CD4-positive, alpha-beta T cell (primary cell): ENCODE measurements at regions not wholly inside any gene's neighbourhood (a gene's known extent, or its start where the extent isn't known, plus 50 kb on each side); places are given as distances from the start of the nearest gene placed in this dataset.

Source experiments
- ATAC-seq: fragments of 200-7000 bp; cut with Tn5 transposase; one replicate; pipeline ENCODE4 v1.10.0; 2022; ENCODE audit warnings: mild to moderate bottlenecking; ENCODE audit not compliant: poor library complexity
- CTCF ChIA-PET: fragments of 350-600 bp; sonication (Branson Sonifier 250); formaldehyde crosslinking; loops from one replicate; lab custom pipeline; 2021; ENCODE audit warnings: antibody characterized with exemption, inconsistent platforms; lab: Charles Lee
- POLR2A ChIA-PET: fragments of 350-600 bp; sonication (Branson Sonifier 250); formaldehyde crosslinking; loops from one replicate; lab custom pipeline; 2021; ENCODE audit warnings: antibody characterized with exemption, inconsistent platforms; lab: Charles Lee
- DNase-seq, 14 experiments: peaks; one replicate each; pipeline ENCODE4 v3.0.0-alpha.2; 2013 to 2020; ENCODE audit warnings: mixed read lengths in 2 of 14
- H3K27ac ChIP-seq, 2 donors: one replicate each; pipeline versions ENCODE4 v1.5.1 to v1.7.0; 2013; ENCODE audit warnings: low read length in 2 of 2, low read depth in 1 of 2, mild to moderate bottlenecking in 1 of 2
- H3K27me3 ChIP-seq, 2 experiments: 1 replicate in 1 of 2; 2 replicates in 1 of 2; pipeline versions ENCODE4 v1.6.1 to v1.7.0; 2013; ENCODE audit warnings: low read length in 2 of 2, control low read depth in 1 of 2, mild to moderate bottlenecking in 1 of 2, moderate library complexity in 1 of 2; ENCODE audit not compliant: insufficient read depth in 2 of 2, control insufficient read depth in 1 of 2
- H3K36me3 ChIP-seq: one replicate; pipeline ENCODE4 v1.6.1; 2013; ENCODE audit warnings: low read length, control low read depth; ENCODE audit not compliant: insufficient read depth
- H3K4me1 ChIP-seq: one replicate; pipeline ENCODE4 v1.6.1; 2013; ENCODE audit warnings: low read length, control low read depth; ENCODE audit not compliant: insufficient read depth
- H3K4me3 ChIP-seq: one replicate; pipeline ENCODE4 v1.5.1; 2013; ENCODE audit warnings: mild to moderate bottlenecking, low read length, moderate library complexity
- H3K9me3 ChIP-seq, 2 experiments: 1 replicate in 1 of 2; 2 replicates in 1 of 2; pipeline versions ENCODE4 v1.6.1 to v1.7.0; 2013; ENCODE audit warnings: low read length in 2 of 2, mild to moderate bottlenecking in 2 of 2, control low read depth in 1 of 2, moderate library complexity in 1 of 2; ENCODE audit not compliant: control insufficient read depth in 1 of 2, insufficient read depth in 1 of 2
- H3K27ac Mint-ChIP-seq: one replicate; pipeline ENCODE4 v1.8.0; 2020; ENCODE audit warnings: mixed read lengths
- H3K27me3 Mint-ChIP-seq: one replicate; pipeline ENCODE4 v1.8.0; 2021; ENCODE audit warnings: mixed read lengths
- H3K36me3 Mint-ChIP-seq: one replicate; pipeline ENCODE4 v1.8.0; 2021; ENCODE audit warnings: low read depth, mixed read lengths
- H3K4me1 Mint-ChIP-seq: one replicate; pipeline ENCODE4 v1.8.0; 2021; ENCODE audit warnings: low read depth, mixed read lengths
- H3K4me3 Mint-ChIP-seq: one replicate; pipeline ENCODE4 v1.8.0; 2020; ENCODE audit warnings: mild to moderate bottlenecking, mixed read lengths
- H3K9me3 Mint-ChIP-seq: one replicate; pipeline ENCODE4 v1.8.0; 2020; ENCODE audit warnings: mixed read lengths
- intact Hi-C, 2 experiments: fragments of 100-400 bp; cut with DNase I in 1 of 2; cut with micrococcal nuclease in 1 of 2; formaldehyde crosslinking; loops; one replicate each; pipeline versions ENCODE4 v1.15.1 to v1.9.0; 2023 to 2025; cut with DNase I, micrococcal nuclease
- TF ChIP-seq, protein P1 (sequence below): fragments of 200-600 bp; IDR thresholded peaks from one replicate; pipeline ENCODE4 v1.8.0; 2022; ENCODE audit warnings: antibody characterized with exemption, mild to moderate bottlenecking

DNA sequence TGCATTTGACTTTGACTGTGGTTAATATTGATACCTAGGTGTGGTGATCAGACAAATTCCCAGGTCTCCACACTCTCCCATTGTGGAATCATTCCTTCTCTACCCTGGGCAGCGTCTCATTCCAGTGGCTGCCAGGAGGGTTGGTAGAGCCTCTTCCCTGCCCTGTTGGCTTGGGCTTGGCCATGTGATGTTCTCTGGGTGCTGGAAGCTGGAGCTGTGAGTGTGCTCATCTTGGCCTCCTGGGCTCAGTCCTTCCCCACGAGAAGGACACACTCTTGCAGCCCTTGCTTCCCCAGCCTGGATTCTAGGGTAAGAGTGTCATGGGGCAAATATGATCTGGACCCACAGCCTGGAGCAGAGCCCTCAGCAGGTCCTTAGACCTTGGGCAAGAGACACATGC, 167.2 kb upstream of the IRX4 start:
- H3K36me3 ChIP-seq: no peaks in the 10 kb centered on the region
- H3K36me3 Mint-ChIP-seq: no peaks in the 10 kb centered on the region
- H3K9me3 ChIP-seq: peaks cover 0 to 4% of the 10 kb centered on the region in 2 experiments
- no peak overlapping the region for H3K4me3 ChIP-seq
- no peak overlapping the region for H3K4me3 Mint-ChIP-seq
- DNase-seq: no peak
- H3K27ac ChIP-seq: no peak overlapping the region
- ChIA-PET POLR2A (no interaction called here), CTCF (no interaction called here)
- intact Hi-C loops: no loop called here
- no peaks in the 10 kb centered on the region for H3K4me1 Mint-ChIP-seq
- TF ChIP-seq, protein P1, sequence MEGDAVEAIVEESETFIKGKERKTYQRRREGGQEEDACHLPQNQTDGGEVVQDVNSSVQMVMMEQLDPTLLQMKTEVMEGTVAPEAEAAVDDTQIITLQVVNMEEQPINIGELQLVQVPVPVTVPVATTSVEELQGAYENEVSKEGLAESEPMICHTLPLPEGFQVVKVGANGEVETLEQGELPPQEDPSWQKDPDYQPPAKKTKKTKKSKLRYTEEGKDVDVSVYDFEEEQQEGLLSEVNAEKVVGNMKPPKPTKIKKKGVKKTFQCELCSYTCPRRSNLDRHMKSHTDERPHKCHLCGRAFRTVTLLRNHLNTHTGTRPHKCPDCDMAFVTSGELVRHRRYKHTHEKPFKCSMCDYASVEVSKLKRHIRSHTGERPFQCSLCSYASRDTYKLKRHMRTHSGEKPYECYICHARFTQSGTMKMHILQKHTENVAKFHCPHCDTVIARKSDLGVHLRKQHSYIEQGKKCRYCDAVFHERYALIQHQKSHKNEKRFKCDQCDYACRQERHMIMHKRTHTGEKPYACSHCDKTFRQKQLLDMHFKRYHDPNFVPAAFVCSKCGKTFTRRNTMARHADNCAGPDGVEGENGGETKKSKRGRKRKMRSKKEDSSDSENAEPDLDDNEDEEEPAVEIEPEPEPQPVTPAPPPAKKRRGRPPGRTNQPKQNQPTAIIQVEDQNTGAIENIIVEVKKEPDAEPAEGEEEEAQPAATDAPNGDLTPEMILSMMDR: no peak
- no peaks in the 10 kb centered on the region for H3K4me1 ChIP-seq
- H3K27me3 ChIP-seq: no peaks in the 10 kb centered on the region
- H3K27ac Mint-ChIP-seq: no peak overlapping the region
- peaks cover 2% of the 10 kb centered on the region for H3K9me3 Mint-ChIP-seq
- H3K27me3 Mint-ChIP-seq: peaks cover 46% of the 10 kb centered on the region
- no peak for ATAC-seq

DNA sequence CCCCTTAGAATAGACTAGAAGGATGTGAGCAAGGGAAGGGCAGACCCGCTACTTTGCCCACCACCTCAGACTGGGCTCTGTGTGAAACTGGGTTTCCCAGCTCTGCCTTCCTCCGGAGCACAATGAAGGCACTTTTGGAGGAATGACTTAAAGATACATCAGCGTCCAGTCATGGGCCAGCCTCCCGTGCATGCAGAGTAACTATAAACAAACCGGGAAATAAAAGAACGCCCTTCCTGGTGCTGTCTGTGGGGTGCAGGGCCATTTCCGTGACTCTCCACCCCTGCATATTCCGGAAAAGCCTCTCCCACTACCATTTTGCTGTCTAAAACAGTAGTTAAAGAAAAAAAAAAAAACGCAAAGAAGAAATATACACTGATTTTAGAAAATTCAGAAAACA, 165.9 kb upstream of the IRX4 start:
- DNase-seq (no peak), ATAC-seq (no peak)
- Histone ChIP-seq H3K4me3 (no peak overlapping the region), H3K36me3 (no peaks in the 10 kb centered on the region), H3K27ac (no peak overlapping the region), H3K27me3 (no peaks in the 10 kb centered on the region), H3K4me1 (no peaks in the 10 kb centered on the region), H3K9me3 (peaks cover 0 to 4% of the 10 kb centered on the region in 2 experiments)
- no peak overlapping the region for H3K27ac Mint-ChIP-seq
- TF ChIP-seq, protein P1: no peak
- no peaks in the 10 kb centered on the region for H3K36me3 Mint-ChIP-seq
- POLR2A ChIA-PET: no interaction called here
- H3K4me3 Mint-ChIP-seq: no peak overlapping the region
- peaks cover 2% of the 10 kb centered on the region for H3K9me3 Mint-ChIP-seq
- intact Hi-C loops: no loop called here
- no peaks in the 10 kb centered on the region for H3K4me1 Mint-ChIP-seq
- CTCF ChIA-PET: no interaction called here
- peaks cover 52% of the 10 kb centered on the region for H3K27me3 Mint-ChIP-seq

DNA sequence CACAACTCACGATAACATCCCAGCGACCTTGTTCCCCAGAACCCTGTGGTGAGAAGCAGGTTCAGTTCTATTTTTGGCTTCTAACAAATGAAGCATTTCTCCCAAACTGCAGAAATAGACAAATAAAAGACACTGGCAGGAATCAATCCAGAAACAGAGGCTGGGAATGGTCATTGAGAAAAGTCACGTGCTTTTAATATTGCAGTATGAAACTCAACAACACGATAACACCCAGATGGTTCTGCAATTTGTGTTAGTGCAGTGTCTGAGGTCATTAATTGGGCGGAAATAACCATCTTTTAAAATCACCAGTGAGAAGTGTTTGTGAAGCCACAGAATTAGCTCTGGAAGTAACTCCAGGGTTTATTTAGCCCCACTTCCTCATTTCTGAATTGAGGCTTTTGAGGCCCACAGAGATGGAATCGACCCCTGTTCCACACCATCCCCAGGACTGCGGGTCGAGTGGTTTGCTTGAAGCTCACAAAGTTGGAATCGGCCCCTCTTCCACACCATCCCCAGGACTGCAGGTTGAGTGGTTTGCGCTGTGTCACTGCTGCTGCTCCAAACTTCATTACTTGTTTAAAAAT, 164.7 kb upstream of the IRX4 start:
- POLR2A ChIA-PET: no interaction called here
- no peaks in the 10 kb centered on the region for H3K36me3 Mint-ChIP-seq
- CTCF ChIA-PET: no interaction called here
- H3K4me1 Mint-ChIP-seq: no peaks in the 10 kb centered on the region
- peaks cover 49% of the 10 kb centered on the region for H3K27me3 Mint-ChIP-seq
- Histone ChIP-seq H3K27me3 (no peaks in the 10 kb centered on the region), H3K4me1 (no peaks in the 10 kb centered on the region), H3K36me3 (no peaks in the 10 kb centered on the region), H3K4me3 (no peak overlapping the region), H3K9me3 (peaks cover 0 to 4% of the 10 kb centered on the region in 2 experiments), H3K27ac (no peak overlapping the region)
- intact Hi-C loops: no loop called here
- H3K4me3 Mint-ChIP-seq: no peak overlapping the region
- ATAC-seq (no peak), DNase-seq (no peak)
- no peak overlapping the region for H3K27ac Mint-ChIP-seq
- peaks cover 2% of the 10 kb centered on the region for H3K9me3 Mint-ChIP-seq
- TF ChIP-seq, protein P1: no peak
